ENCODE measurements at regions not wholly inside any gene's neighbourhood (a gene's known extent, or its start where the extent isn't known, plus 50 kb on each side); places are given as distances from the start of the nearest gene placed in this dataset.

DNA sequence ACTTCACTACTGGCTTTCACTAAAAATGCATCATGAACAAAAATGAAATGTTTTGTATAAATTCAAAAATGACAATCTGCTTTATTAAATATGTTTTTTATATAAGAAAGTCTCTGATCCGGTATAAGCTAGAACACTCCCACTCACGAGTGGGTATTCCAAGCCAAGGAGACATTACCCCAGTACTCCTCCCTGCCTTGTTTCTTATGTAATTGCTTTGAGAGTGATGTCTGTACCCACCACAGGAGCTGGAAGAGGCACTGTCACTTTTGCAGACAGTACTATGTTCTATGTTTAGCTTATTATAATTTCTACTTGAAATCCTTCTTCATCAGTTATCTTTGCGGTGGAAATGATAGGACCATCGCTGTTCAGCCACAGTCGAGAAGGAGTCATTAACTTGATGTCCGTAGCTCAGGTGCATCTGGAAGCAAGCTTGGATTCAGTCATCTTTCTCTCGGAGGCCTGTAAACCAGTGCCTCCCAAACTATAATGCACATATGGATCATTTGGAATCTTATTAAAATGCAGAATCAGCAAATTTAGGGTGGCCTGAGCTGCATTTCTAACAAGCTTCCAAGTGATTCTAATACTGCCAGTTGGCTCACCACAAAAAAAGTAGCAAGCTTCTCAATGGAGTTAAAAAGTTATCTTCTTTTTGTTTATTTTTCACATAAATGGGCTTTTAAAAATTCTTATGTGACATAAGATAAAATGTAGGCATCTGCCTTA is 396.4 kb downstream of the GRIA2 start:
- no peak overlapping the region for H3K4me3 ChIP-seq
- H3K9me3 ChIP-seq, result no peaks in the 10 kb centered on the region
- DNase-seq, result no peak
- H3K4me1 ChIP-seq (ENCODE audit: low read depth), result no peaks in the 10 kb centered on the region
- no peaks in the 10 kb centered on the region for H3K36me3 ChIP-seq (ENCODE audit: low read depth)
- no peak for ATAC-seq
- intact Hi-C loops (cut with DNase I, micrococcal nuclease), result no loop called here
- TF ChIP-seq, protein P1, sequence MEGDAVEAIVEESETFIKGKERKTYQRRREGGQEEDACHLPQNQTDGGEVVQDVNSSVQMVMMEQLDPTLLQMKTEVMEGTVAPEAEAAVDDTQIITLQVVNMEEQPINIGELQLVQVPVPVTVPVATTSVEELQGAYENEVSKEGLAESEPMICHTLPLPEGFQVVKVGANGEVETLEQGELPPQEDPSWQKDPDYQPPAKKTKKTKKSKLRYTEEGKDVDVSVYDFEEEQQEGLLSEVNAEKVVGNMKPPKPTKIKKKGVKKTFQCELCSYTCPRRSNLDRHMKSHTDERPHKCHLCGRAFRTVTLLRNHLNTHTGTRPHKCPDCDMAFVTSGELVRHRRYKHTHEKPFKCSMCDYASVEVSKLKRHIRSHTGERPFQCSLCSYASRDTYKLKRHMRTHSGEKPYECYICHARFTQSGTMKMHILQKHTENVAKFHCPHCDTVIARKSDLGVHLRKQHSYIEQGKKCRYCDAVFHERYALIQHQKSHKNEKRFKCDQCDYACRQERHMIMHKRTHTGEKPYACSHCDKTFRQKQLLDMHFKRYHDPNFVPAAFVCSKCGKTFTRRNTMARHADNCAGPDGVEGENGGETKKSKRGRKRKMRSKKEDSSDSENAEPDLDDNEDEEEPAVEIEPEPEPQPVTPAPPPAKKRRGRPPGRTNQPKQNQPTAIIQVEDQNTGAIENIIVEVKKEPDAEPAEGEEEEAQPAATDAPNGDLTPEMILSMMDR (IDR thresholded peaks at IDR 0.05), result no peak

GRCh38 chr4:157607996-157608395 is 387.5 kb downstream of the GRIA2 start:
- TF ChIP-seq, protein P1 (IDR thresholded peaks at IDR 0.05), result no peak
- intact Hi-C loops (cut with DNase I, micrococcal nuclease), result no loop called here
- Histone ChIP-seq H3K4me3 (no peak overlapping the region), H3K9me3 (no peaks in the 10 kb centered on the region), H3K36me3 (ENCODE audit: low read depth) (no peaks in the 10 kb centered on the region), H3K4me1 (ENCODE audit: low read depth) (no peaks in the 10 kb centered on the region)
- DNase-seq (no peak), ATAC-seq (no peak)

DNA sequence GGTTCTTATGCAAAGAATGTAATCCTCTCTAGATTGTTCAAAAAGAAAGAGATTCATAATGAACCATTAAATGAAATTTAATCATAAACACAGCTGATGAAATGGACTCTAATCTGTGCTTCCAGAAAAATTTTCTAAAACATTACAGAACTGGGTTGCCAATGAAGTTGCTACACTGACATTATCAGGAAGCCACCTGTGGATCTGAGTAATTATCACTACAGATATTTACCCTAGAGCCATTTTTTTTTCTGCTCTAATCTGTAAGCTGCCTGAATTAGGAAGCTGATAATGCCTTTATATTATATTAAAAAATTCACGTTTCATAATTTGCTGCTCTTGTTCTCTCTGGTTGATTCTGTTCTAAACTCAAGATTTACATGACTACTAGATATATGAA is 380.1 kb downstream of the GRIA2 start:
- DNase-seq, result no peak
- ATAC-seq, result no peak
- H3K36me3 ChIP-seq (ENCODE audit: low read depth), result no peaks in the 10 kb centered on the region
- H3K4me1 ChIP-seq (ENCODE audit: low read depth), result no peaks in the 10 kb centered on the region
- H3K9me3 ChIP-seq, result no peaks in the 10 kb centered on the region
- H3K4me3 ChIP-seq, result no peak overlapping the region
- TF ChIP-seq, protein P1 (IDR thresholded peaks at IDR 0.05), result no peak
- intact Hi-C loops (cut with DNase I, micrococcal nuclease), result no loop called here

GRCh38 chr4:157591245-157591644 is 370.7 kb downstream of the GRIA2 start:
- TF ChIP-seq, protein P1 (IDR thresholded peaks at IDR 0.05), result no peak
- no peaks in the 10 kb centered on the region for H3K4me1 ChIP-seq (ENCODE audit: low read depth)
- intact Hi-C loops (cut with DNase I, micrococcal nuclease), result no loop called here
- no peak overlapping the region for H3K4me3 ChIP-seq
- no peaks in the 10 kb centered on the region for H3K9me3 ChIP-seq
- ATAC-seq, result no peak
- no peak for DNase-seq
- no peaks in the 10 kb centered on the region for H3K36me3 ChIP-seq (ENCODE audit: low read depth)

GRCh38 chr4:157590679-157591078 is 370.2 kb downstream of the GRIA2 start:
- Histone ChIP-seq H3K4me3 (no peak overlapping the region), H3K9me3 (no peaks in the 10 kb centered on the region), H3K36me3 (ENCODE audit: low read depth) (no peaks in the 10 kb centered on the region), H3K4me1 (ENCODE audit: low read depth) (no peaks in the 10 kb centered on the region)
- ATAC-seq, result no peak
- intact Hi-C loops (cut with DNase I, micrococcal nuclease), result no loop called here
- TF ChIP-seq, protein P1 (IDR thresholded peaks at IDR 0.05), result no peak
- DNase-seq, result no peak

Measured in mucosa of descending colon (tissue), 3 donors.